HG03571 (cell line): ENCODE measurements at regions not wholly inside any gene's neighbourhood (a gene's known extent, or its start where the extent isn't known, plus 50 kb on each side); places are given as distances from the start of the nearest gene placed in this dataset.
"Not testable (repeated sequence)": the region's sequence is repeated elsewhere in the genome, so short reads cannot be mapped to it uniquely, and the experiment has no call there.

Experiments used
- ATAC-seq: cut with Tn5 transposase; IDR thresholded peaks from one replicate; pipeline ENCODE4 v1.9.1; 2021; ENCODE audit not compliant: unreplicated experiment

DNA sequence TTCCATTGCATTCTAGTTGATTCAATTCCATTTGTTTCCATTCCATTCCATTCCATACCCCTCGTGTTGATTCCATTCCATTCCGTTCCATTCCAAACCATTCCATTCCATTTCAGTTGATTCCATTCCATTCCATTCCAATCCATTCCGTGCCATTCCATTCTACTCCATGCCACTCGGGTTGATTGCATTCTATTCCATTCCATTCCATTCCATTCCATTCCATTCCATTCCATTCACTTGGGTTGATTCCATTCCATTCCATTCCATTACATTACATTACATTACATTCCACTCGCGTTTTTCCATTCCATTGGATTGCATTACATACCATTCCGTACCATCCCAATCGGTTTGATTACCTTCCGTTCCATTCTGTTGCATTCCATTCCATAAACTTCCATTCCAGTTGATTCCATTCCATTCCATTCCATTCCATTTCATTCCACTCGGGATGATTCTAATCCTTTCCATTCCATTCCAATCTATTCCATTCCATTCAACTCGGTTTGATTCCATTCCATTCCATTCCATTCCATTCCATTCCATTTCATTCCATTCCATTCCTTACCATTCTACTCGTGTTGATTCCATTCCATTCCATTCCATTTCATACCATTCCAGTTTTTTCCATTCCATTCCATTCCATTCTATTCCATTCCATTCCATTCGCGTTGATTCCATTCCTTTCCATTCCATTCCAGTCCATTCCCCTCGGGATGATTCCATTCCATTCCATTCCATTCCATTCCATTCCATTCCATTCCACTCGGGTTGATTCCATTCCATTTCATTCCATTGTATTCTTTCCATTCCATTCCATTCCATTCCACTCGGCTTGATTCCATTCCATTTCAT is 1140.4 kb downstream of the RPIA start:
- ATAC-seq, result no peak

DNA sequence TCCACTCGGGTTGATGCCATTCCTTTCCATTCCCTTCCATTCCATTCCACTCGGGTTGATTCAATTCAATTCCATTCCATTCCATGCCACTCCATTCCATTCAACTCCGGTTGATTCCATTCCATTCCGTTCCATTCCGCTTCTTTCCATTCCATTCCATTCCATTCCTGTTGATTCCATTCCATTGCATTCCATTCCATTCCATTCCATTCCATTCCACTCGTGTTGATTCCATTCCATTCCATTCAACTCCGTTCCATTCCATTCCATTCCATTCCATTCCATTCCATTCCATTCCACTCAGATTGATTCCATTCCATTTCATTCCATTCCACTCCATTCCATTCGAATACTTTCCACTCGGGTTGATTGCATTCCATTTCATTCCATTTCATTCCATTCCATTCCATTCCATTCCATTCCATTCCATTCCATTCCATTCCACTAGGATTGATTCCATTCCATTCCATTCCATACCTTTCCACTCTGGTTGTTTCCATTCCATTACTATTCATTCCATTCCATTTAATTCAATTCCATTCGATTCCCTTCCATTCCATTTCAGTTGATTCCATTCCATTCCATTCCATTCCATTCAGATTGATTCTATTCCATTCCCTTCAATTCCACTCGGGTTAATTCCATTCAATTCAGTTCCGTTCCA is 1141.8 kb downstream of the RPIA start:
- peak; percentile 45 for ATAC-seq

- no peak for ATAC-seq
Observed at GRCh38 chr2:89833780-89834117, 1142.3 kb downstream of the RPIA start.

DNA sequence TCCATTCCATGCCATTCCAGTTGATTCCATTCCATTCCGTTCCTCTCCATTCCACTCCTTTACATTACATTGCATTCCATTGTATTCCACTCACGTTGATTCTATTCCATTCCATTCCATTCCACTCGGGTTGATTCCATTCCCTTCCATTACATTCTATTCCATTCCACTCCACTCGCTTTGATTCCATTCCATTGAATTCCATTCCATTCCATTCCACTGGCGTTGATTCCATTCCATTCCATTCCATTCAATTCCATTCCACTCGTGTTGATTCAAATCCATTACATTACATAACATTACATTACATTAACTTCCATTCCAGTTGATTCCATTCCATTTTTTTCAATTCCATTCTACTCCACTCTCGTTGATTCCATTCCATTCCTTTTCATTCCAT is 1142.8 kb downstream of the RPIA start:
- ATAC-seq, result no peak

GRCh38 chr2:89836326-89836725 is 1144.9 kb downstream of the RPIA start:
- ATAC-seq, result not testable (repeated sequence)

DNA sequence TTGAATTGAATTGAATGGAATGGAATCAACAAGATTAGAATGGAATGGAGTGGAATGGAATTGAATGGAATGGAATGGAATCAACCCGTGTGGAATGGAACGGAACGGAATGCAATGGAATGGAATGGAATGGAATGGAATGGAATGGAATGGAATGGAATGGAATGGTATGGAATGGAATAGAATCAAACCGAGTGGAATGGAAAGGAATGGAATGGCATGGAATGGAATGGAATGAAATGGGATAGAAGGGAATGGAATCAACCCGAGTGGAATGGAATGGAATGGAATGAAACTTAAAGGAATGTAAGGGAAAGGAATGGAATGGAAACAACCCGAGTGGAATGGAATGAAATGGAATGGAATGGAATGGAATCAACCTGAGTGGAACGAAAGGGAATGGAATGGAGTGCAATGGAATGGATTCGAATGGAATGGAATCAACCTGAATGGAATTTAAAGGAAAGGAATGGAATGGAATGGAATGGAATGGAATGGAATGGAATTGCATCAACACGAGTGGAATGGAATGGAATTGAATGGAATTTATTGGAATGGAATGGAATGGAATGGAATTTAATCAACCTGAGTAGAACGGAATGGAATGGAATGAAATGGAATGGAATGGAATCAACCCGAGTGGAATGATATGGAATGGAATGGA is 1146.6 kb downstream of the RPIA start:
- ATAC-seq, result no peak

DNA sequence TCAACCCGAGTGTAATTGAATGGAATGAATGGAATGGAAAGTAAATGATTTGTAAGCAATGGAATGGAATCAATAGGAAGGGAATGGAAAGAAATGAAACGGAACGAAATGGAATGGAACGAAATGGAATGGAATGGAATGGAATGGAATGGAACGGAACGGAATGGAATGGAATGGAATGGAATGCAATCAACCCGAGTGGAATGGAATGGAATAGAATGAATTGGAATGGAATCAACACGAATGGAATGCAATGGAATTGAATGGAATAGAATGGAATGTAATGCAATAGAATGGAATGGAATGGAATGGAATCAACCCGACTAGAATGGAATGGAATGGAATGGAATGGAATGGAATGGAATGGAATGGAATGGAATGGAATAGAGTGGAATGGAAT is 1148.7 kb downstream of the RPIA start:
- ATAC-seq, result not testable (repeated sequence)

- not testable (repeated sequence) for ATAC-seq
Observed at GRCh38 chr2:89840781-89841475, 1149.5 kb downstream of the RPIA start.

DNA sequence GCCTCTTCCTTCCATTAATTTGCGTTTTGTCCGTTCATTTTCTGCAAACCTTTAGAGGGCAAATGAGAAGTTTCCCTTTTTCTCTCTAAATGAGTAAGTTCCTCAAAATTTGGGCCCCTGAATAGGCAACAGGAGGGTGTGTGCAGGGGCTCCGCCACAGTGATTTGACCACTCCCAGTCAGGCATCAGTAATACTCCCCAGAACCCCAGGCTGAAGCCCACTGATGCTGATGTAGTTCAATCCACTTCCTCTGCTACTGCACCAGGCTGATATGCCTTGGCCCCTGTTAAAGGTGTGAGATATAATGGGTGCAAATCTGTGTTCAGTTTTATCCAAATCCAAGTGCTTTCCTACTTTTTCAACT is 1150.0 kb downstream of the RPIA start:
- ATAC-seq, result no peak

- ATAC-seq, result no peak
Observed at GRCh38 chr2:89842180-89842908, 1150.9 kb downstream of the RPIA start.

- no peak for ATAC-seq
Observed at GRCh38 chr2:89844221-89844943, 1152.9 kb downstream of the RPIA start.

GRCh38 chr2:89845532-89845931 is 1154.1 kb downstream of the RPIA start:
- ATAC-seq, result no peak

DNA sequence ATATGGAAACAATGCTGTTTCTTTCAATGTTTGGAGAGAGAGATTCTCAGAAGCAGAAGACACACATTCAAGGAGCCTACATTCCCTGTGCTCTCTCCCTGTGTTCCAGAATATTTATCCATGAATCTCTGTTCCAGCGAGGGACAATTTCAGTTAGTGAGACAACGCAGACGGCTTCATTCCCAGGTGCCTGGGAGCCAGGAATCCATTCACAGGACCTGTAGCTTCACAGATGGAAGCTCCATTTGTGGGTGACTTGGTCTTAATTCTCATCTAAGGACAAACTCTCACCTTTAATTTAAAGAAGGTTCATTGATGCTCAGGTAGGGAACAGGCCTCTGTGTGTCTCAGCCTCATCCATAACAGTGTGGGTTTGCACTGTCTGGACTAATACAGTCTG is 1156.6 kb downstream of the RPIA start:
- no peak for ATAC-seq

DNA sequence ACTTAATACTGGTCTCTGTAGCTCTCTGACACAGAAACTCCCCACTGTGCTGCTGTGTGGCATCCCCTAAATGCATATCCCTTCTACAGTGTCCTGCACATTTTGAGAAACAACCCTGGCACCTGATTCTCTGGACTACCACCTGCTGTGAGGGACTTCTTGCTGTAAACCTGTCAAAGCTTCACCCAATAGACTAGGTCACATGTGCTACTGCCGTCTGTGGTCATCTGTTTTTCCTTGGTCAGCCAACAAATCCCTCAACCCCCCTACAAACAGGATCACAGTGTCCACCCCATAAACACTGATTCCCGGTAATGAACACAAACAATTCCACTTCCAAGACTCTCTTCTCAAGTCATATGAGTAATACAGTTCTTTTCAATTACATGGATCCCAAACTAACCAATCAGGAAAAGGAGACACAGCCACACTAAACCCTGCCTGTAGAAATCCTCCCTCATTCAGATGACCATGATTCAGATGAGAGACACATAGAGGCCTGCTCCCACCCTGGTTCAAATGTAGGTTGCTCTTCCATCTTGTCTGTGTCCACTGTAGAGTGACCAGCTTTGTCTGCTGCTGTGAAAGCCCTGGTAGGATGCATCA is 1157.4 kb downstream of the RPIA start:
- no peak for ATAC-seq

DNA sequence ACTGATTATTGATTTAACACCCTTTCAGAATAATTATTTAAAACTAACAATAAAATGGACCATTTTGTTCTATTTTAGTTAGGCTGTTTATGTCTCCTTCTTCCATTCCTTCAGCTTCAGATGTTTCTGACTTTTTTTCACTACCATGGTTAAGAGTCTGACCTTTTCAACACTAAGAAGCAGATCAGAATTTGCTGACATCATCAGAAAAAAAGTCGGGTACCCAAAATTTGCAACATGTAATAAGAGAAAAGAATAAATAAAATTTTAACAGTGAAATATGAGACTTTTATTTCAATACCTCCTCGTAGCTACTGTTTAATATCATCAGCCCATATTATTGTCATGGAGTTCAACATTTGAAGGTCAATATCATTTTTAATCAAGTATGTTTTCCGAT is 1158.3 kb downstream of the RPIA start:
- no peak for ATAC-seq

DNA sequence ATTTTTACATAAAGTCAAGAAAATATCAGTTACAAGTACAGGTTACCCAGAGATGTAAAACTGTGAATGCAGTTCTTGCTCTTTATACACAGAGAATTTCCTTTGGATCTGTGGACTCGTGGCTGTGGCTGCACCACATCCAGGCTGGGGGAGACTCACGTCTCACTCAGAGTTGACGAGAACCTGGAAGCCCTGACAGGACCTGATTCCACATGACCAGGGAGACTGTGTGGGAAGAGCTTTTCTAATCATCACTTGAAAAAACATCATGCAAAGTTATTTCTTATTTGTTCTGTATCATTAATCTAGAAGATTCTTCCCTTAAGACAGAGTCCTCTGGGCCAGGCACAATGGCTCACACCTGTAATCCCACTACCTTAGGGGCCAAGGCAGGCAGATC is 1159.0 kb downstream of the RPIA start:
- ATAC-seq, result no peak

GRCh38 chr2:89850881-89851582 is 1159.6 kb downstream of the RPIA start:
- ATAC-seq, result no peak

DNA sequence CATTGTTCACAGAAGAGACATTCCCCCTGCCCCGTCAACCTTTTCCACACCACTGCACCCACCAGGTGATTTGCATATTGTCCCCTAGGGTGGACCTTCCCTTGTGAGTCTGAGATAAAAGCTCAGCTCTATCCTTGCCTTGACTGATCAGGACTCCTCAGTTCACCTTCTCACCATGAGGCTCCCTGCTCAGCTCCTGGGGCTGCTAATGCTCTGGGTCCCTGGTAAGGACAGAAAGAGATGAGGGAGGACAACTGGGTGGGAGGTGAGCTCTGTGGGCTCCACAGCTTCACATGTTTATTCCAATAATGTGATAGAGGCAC is 1160.1 kb downstream of the RPIA start:
- no peak for ATAC-seq

DNA sequence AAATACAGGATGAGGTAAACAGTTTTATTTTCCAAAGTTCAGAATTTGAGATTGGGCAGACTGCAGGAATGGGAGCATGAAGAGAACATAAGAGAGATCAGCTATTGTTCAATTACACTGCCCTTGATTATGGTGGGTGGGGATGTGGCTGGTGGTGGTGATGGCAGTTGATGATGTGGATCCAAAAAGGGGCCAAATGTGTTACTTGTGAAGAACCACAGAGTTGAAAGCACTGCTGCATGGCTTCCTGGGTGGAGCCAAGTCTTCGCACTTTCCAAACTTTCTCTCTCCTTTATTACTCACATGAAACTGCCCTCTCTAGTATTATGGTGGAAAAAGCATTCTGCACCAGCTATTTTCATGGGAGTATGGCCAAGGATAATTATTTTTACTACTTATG is 1162.0 kb downstream of the RPIA start:
- not testable (repeated sequence) for ATAC-seq
